ENCODE measurements at regions not wholly inside any gene's neighbourhood (a gene's known extent, or its start where the extent isn't known, plus 50 kb on each side); places are given as distances from the start of the nearest gene placed in this dataset.
"Not testable (repeated sequence)": the region's sequence is repeated elsewhere in the genome, so short reads cannot be mapped to it uniquely, and the experiment has no call there.

- no peak for DNase-seq (ENCODE audit: low spot score)
Measured at GRCh38 chr2:205865056-205865455, 182.8 kb downstream of the NRP2 start.

GRCh38 chr2:205864491-205864890 lies 182.2 kb downstream of the NRP2 start:
- DNase-seq (ENCODE audit: low spot score), result no peak

GRCh38 chr2:205862761-205863160 lies 180.5 kb downstream of the NRP2 start:
- not testable (repeated sequence) for DNase-seq (ENCODE audit: low spot score)

- no peak for DNase-seq (ENCODE audit: low spot score)
Measured at GRCh38 chr2:205860885-205861284, 178.6 kb downstream of the NRP2 start.

GRCh38 chr2:205860181-205860580 lies 177.9 kb downstream of the NRP2 start:
- DNase-seq (ENCODE audit: low spot score), result no peak

GRCh38 chr2:205858881-205859441 lies 176.7 kb downstream of the NRP2 start:
- no peak for DNase-seq (ENCODE audit: low spot score)

- no peak for DNase-seq (ENCODE audit: low spot score)
Measured at GRCh38 chr2:205858275-205858674, 176.0 kb downstream of the NRP2 start.

- no peak for DNase-seq (ENCODE audit: low spot score)
Measured at GRCh38 chr2:205857520-205858237, 175.4 kb downstream of the NRP2 start.

- no peak for DNase-seq (ENCODE audit: low spot score)
Measured at GRCh38 chr2:205852457-205852856, 170.2 kb downstream of the NRP2 start.

- DNase-seq (ENCODE audit: low spot score), result no peak
Measured at GRCh38 chr2:205850611-205851010, 168.3 kb downstream of the NRP2 start.

- DNase-seq (ENCODE audit: low spot score), result no peak
Measured at GRCh38 chr2:205850132-205850531, 167.8 kb downstream of the NRP2 start.

GRCh38 chr2:205849136-205849535 lies 166.8 kb downstream of the NRP2 start:
- no peak for DNase-seq (ENCODE audit: low spot score)

GRCh38 chr2:205848601-205849000 lies 166.3 kb downstream of the NRP2 start:
- no peak for DNase-seq (ENCODE audit: low spot score)

Data from D341Med (cell line).